Small intestine (tissue), 7 donors: ENCODE measurements at regions not wholly inside any gene's neighbourhood (a gene's known extent, or its start where the extent isn't known, plus 50 kb on each side); places are given as distances from the start of the nearest gene placed in this dataset.

ENCODE experiments used
- DNase-seq, 2 donors: peaks; one replicate each; pipeline versions ENCODE4 v3.0.0 to v3.0.0-alpha.2; 2013
- FAIRE-seq: peaks from 2 replicates; lab custom pipeline; 2012; peaks lifted over from hg19 to GRCh38; lab: Jason Lieb, UNC
- H3K27ac ChIP-seq, 3 donors: one replicate each; pipeline ENCODE4 v1.5.1; 2013; ENCODE audit warnings: low read length in 2 of 3, mild to moderate bottlenecking in 2 of 3, control low read depth in 1 of 3, inconsistent platforms in 1 of 3, low read depth in 1 of 3, moderate library complexity in 1 of 3
- H3K27me3 ChIP-seq, 3 donors: one replicate each; pipeline ENCODE4 v1.6.1; 2013; ENCODE audit warnings: low read length in 3 of 3, inconsistent platforms in 1 of 3; ENCODE audit not compliant: control insufficient read depth in 3 of 3, insufficient read depth in 3 of 3
- H3K36me3 ChIP-seq, 3 donors: one replicate each; pipeline ENCODE4 v1.6.1; 2013; ENCODE audit warnings: low read length in 3 of 3, inconsistent platforms in 1 of 3, low read depth in 1 of 3, mild to moderate bottlenecking in 1 of 3, moderate library complexity in 1 of 3; ENCODE audit not compliant: control insufficient read depth in 3 of 3, insufficient read depth in 2 of 3
- H3K4me1 ChIP-seq, 3 donors: one replicate each; pipeline ENCODE4 v1.6.1; 2013; ENCODE audit warnings: low read length in 2 of 3, inconsistent platforms in 1 of 3, low read depth in 1 of 3, mild to moderate bottlenecking in 1 of 3, moderate library complexity in 1 of 3; ENCODE audit not compliant: control insufficient read depth in 3 of 3, insufficient read depth in 2 of 3
- H3K4me3 ChIP-seq, 3 donors: one replicate each; pipeline ENCODE4 v1.5.1; 2013; ENCODE audit warnings: low read length in 3 of 3, control low read depth in 1 of 3, inconsistent platforms in 1 of 3, low read depth in 1 of 3, mild to moderate bottlenecking in 1 of 3, moderate library complexity in 1 of 3
- H3K9me3 ChIP-seq, 2 donors: one replicate each; pipeline ENCODE4 v1.6.1; 2013; ENCODE audit warnings: low read depth in 1 of 2, low read length in 1 of 2; ENCODE audit not compliant: control insufficient read depth in 2 of 2, insufficient read depth in 1 of 2
- WGBS, 3 donors: extraction: QIAGEN DNeasy Blood & Tissue Kit; methylation state at CpG; one replicate each; pipeline ENCODE4 v1.1.7; 2013; 5-methylcytosine and 5-hydroxymethylcytosine counted together
- donor health status: healthy with polysubstance abuse.
- donor health status: control.
- donor health status: control.
- donor health status: Bipolar disorder and iron deficiency.
- donor health status: healthy.

GRCh38 chr6:105817961-105818360, 268.2 kb upstream of the PRDM1 start:
- H3K36me3 ChIP-seq, result no peaks in the 10 kb centered on the region
- WGBS, 3 donors, result 94 to 99% (median 94%) methylated on average over 6 of the region's 6 CpGs
- H3K9me3 ChIP-seq, result peaks cover 0 to 4% of the 10 kb centered on the region in 2 donors
- no peak overlapping the region for H3K4me3 ChIP-seq
- peaks cover 0 to 6% (median 0%) of the 10 kb centered on the region in 3 donors for H3K4me1 ChIP-seq
- no peak for DNase-seq
- no peaks in the 10 kb centered on the region for H3K27me3 ChIP-seq
- FAIRE-seq, result no peak
- no peak overlapping the region for H3K27ac ChIP-seq

- Histone ChIP-seq H3K36me3 (no peaks in the 10 kb centered on the region), H3K27ac (no peak overlapping the region), H3K4me1 (peaks cover 0 to 6% (median 0%) of the 10 kb centered on the region in 3 donors), H3K4me3 (no peak overlapping the region), H3K27me3 (no peaks in the 10 kb centered on the region), H3K9me3 (no peaks in the 10 kb centered on the region)
- no peak for DNase-seq
- 82 to 90% (median 86%) methylated on average over 8 of the region's 8 CpGs for WGBS, 3 donors
- FAIRE-seq, result no peak
These were observed 268.8 kb upstream of the PRDM1 start for GRCh38 chr6:105817370-105817769.

- no peaks in the 10 kb centered on the region for H3K9me3 ChIP-seq
- H3K27ac ChIP-seq, result no peak overlapping the region
- H3K4me3 ChIP-seq, result no peak overlapping the region
- H3K4me1 ChIP-seq, result peaks cover 0 to 6% (median 0%) of the 10 kb centered on the region in 3 donors
- no peaks in the 10 kb centered on the region for H3K27me3 ChIP-seq
- DNase-seq, result no peak
- 73 to 78% (median 77%) methylated on average over 4 of the region's 4 CpGs for WGBS, 3 donors
- FAIRE-seq, result no peak
- no peaks in the 10 kb centered on the region for H3K36me3 ChIP-seq
These were observed 269.3 kb upstream of the PRDM1 start for GRCh38 chr6:105816847-105817246.

- H3K4me1 ChIP-seq, result peaks cover 0 to 6% (median 0%) of the 10 kb centered on the region in 3 donors
- no peak for FAIRE-seq
- H3K27me3 ChIP-seq, result no peaks in the 10 kb centered on the region
- WGBS, 3 donors, result 88 to 91% (median 88%) methylated on average over 6 of the region's 6 CpGs
- H3K9me3 ChIP-seq, result no peaks in the 10 kb centered on the region
- H3K36me3 ChIP-seq, result no peaks in the 10 kb centered on the region
- no peak overlapping the region for H3K27ac ChIP-seq
- no peak for DNase-seq
- H3K4me3 ChIP-seq, result no peak overlapping the region
These were observed 270.2 kb upstream of the PRDM1 start for GRCh38 chr6:105815661-105816555.

- FAIRE-seq, result no peak
- no peaks in the 10 kb centered on the region for H3K36me3 ChIP-seq
- peaks cover 0 to 15% (median 8%) of the 10 kb centered on the region in 3 donors for H3K4me1 ChIP-seq
- no peak overlapping the region for H3K4me3 ChIP-seq
- 88 to 93% (median 93%) methylated on average over 3 of the region's 3 CpGs for WGBS, 3 donors
- H3K27me3 ChIP-seq, result no peaks in the 10 kb centered on the region
- no peak for DNase-seq
- no peak overlapping the region for H3K27ac ChIP-seq
- H3K9me3 ChIP-seq, result no peaks in the 10 kb centered on the region
These were observed 271.2 kb upstream of the PRDM1 start for GRCh38 chr6:105814745-105815536.

GRCh38 chr6:105810922-105811482, 275.1 kb upstream of the PRDM1 start:
- no peak overlapping the region for H3K4me3 ChIP-seq
- H3K36me3 ChIP-seq, result no peaks in the 10 kb centered on the region
- H3K27ac ChIP-seq, result no peak overlapping the region
- H3K4me1 ChIP-seq, result peaks cover 3 to 26% (median 9%) of the 10 kb centered on the region in 3 donors
- 98 to 100% (median 98%) methylated on average over 3 of the region's 3 CpGs for WGBS, 3 donors
- no peaks in the 10 kb centered on the region for H3K9me3 ChIP-seq
- no peak for DNase-seq
- no peaks in the 10 kb centered on the region for H3K27me3 ChIP-seq
- FAIRE-seq, result no peak

GRCh38 chr6:105810105-105810921, 275.8 kb upstream of the PRDM1 start:
- WGBS, 3 donors, result 5 to 16% (median 13%) methylated on average over 4 of the region's 4 CpGs
- Histone ChIP-seq H3K27ac (peak overlapping the region in 1 of 3 donors; percentile 12), H3K27me3 (no peaks in the 10 kb centered on the region), H3K9me3 (no peaks in the 10 kb centered on the region), H3K4me1 (peaks cover 3 to 26% (median 9%) of the 10 kb centered on the region in 3 donors), H3K4me3 (no peak overlapping the region), H3K36me3 (no peaks in the 10 kb centered on the region)
- FAIRE-seq (no peak), DNase-seq (peak; percentile 38 to 54)
